Gastrocnemius medialis (tissue), 4 donors: ENCODE measurements at regions not wholly inside any gene's neighbourhood (a gene's known extent, or its start where the extent isn't known, plus 50 kb on each side); places are given as distances from the start of the nearest gene placed in this dataset.
"Not testable (repeated sequence)": the region's sequence is repeated elsewhere in the genome, so short reads cannot be mapped to it uniquely, and the experiment has no call there.

Experiments
- POLR2A ChIP-seq, 2 donors: fragments of 450-650 bp; IDR thresholded peaks; one replicate each; pipeline ENCODE4 v1.6.1; 2017; ENCODE audit warnings: antibody characterized with exemption in 2 of 2, mild to moderate bottlenecking in 2 of 2, moderate library complexity in 2 of 2
- TF ChIP-seq, protein P1 (sequence below), 5 experiments: fragments of 450-650 bp in 3 of 5; fragments of 200-600 bp in 2 of 5; sonication (generic) in 2 of 5; IDR thresholded peaks in 4 of 5; conservative IDR thresholded peaks in 1 of 5; 1 replicate in 4 of 5; 2 replicates in 1 of 5; pipeline ENCODE4 v1.5.1; 2016 to 2019; ENCODE audit warnings: antibody characterized with exemption in 5 of 5, mild to moderate bottlenecking in 3 of 5, moderate library complexity in 3 of 5

DNA sequence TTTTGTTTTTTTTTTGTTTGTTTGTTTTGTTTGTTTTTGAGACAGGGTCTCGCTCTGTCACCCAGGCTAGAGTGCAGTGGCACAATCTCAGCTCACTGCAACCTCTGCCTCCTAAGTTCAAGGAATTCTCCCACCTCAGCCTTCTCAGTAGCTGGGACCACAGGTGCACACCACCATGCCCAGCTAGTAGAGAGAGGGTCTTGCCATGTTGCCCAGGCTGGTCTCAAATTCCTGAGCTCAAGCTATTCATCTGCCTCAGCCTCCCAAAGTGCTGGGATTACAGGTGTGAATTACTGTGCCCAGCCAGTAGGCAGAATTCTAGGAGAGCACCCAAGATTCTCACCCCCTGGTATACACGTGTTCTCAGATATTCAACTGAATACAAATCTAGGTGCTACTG is 139.6 kb upstream of the RAPGEF2 start:
- TF ChIP-seq, protein P1, sequence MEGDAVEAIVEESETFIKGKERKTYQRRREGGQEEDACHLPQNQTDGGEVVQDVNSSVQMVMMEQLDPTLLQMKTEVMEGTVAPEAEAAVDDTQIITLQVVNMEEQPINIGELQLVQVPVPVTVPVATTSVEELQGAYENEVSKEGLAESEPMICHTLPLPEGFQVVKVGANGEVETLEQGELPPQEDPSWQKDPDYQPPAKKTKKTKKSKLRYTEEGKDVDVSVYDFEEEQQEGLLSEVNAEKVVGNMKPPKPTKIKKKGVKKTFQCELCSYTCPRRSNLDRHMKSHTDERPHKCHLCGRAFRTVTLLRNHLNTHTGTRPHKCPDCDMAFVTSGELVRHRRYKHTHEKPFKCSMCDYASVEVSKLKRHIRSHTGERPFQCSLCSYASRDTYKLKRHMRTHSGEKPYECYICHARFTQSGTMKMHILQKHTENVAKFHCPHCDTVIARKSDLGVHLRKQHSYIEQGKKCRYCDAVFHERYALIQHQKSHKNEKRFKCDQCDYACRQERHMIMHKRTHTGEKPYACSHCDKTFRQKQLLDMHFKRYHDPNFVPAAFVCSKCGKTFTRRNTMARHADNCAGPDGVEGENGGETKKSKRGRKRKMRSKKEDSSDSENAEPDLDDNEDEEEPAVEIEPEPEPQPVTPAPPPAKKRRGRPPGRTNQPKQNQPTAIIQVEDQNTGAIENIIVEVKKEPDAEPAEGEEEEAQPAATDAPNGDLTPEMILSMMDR (IDR thresholded peaks at IDR 0.05 in 4 of 5, conservative IDR thresholded peaks at IDR 0.05 in 1 of 5) = not testable (repeated sequence)
- not testable (repeated sequence) for TF ChIP-seq POLR2A (IDR thresholded peaks at IDR 0.05)
